ENCODE measurements at regions not wholly inside any gene's neighbourhood (a gene's known extent, or its start where the extent isn't known, plus 50 kb on each side); places are given as distances from the start of the nearest gene placed in this dataset.

DNA sequence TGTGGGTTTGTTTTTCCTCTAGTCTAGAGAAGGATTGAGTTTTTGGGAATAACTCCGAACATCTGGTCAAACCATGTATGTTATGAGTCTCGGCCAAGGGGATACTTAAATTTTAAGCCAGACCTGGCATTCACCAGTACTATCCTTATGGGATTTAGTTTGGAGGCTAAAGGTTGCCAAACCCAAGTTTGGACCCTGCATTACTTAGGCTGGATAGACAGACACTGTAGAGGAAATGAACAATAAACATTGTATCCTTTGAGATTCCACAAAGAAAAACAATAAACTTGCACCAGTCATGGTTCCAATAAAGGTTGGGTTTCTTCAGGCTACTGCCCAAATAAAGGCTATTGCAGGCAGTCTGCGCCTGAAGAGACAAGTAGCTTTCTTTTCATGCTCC lies 296.7 kb upstream of the MEF2C start:
- TF ChIP-seq, protein P1, sequence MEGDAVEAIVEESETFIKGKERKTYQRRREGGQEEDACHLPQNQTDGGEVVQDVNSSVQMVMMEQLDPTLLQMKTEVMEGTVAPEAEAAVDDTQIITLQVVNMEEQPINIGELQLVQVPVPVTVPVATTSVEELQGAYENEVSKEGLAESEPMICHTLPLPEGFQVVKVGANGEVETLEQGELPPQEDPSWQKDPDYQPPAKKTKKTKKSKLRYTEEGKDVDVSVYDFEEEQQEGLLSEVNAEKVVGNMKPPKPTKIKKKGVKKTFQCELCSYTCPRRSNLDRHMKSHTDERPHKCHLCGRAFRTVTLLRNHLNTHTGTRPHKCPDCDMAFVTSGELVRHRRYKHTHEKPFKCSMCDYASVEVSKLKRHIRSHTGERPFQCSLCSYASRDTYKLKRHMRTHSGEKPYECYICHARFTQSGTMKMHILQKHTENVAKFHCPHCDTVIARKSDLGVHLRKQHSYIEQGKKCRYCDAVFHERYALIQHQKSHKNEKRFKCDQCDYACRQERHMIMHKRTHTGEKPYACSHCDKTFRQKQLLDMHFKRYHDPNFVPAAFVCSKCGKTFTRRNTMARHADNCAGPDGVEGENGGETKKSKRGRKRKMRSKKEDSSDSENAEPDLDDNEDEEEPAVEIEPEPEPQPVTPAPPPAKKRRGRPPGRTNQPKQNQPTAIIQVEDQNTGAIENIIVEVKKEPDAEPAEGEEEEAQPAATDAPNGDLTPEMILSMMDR (IDR thresholded peaks at IDR 0.05): no peak
- TF ChIP-seq POLR2A (IDR thresholded peaks at IDR 0.05): no peak
